ENCODE measurements at regions not wholly inside any gene's neighbourhood (a gene's known extent, or its start where the extent isn't known, plus 50 kb on each side); places are given as distances from the start of the nearest gene placed in this dataset.

DNA sequence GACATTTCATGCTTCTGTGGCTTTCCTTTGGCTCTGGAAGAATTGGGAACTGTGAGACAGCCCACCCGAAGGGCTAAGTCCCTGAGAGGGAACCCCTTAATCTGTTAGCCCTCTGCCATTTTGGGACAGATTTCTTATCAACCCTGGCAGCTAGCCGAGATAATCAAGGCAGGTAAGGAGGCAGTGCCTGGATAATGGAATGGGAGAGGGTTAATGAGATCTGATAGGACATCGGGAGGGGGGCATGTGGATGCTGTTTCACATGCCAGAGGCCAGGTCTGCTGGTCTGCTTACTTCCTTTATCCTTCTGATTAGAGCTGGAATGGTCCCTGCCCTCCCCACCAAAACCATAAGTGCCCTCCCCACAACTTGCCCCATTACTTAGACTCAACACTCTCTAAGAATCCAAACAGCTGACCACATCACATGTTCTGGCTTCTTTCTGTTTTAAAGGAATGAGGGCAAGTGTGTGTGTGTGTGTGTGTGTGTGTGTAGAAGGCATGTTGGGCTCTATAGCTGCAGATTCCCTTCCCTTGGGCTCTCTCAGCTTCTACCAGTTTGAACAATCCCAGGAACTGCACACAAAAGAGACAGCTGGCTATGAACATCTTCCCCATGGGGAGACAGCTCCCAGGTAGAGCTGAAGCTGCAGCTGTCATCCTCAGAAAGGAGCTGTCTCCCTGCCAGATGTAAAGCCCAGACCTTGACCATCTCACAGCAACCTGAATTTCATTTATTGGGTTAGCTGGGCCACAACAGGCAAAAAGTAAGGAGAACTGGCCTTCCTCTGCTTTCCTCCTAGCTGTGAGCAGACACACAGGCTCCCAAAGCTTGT, 221.3 kb downstream of the PIK3R1 start (continued):
- TF ChIP-seq, protein P1, sequence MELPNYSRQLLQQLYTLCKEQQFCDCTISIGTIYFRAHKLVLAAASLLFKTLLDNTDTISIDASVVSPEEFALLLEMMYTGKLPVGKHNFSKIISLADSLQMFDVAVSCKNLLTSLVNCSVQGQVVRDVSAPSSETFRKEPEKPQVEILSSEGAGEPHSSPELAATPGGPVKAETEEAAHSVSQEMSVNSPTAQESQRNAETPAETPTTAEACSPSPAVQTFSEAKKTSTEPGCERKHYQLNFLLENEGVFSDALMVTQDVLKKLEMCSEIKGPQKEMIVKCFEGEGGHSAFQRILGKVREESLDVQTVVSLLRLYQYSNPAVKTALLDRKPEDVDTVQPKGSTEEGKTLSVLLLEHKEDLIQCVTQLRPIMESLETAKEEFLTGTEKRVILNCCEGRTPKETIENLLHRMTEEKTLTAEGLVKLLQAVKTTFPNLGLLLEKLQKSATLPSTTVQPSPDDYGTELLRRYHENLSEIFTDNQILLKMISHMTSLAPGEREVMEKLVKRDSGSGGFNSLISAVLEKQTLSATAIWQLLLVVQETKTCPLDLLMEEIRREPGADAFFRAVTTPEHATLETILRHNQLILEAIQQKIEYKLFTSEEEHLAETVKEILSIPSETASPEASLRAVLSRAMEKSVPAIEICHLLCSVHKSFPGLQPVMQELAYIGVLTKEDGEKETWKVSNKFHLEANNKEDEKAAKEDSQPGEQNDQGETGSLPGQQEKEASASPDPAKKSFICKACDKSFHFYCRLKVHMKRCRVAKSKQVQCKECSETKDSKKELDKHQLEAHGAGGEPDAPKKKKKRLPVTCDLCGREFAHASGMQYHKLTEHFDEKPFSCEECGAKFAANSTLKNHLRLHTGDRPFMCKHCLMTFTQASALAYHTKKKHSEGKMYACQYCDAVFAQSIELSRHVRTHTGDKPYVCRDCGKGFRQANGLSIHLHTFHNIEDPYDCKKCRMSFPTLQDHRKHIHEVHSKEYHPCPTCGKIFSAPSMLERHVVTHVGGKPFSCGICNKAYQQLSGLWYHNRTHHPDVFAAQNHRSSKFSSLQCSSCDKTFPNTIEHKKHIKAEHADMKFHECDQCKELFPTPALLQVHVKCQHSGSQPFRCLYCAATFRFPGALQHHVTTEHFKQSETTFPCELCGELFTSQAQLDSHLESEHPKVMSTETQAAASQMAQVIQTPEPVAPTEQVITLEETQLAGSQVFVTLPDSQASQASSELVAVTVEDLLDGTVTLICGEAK (IDR thresholded peaks at IDR 0.05), result no peak
- TF ChIP-seq, protein P1 (CRISPR knock-in tag; IDR thresholded peaks at IDR 0.05), result no peak
- TF ChIP-seq ZNF775 (CRISPR knock-in tag; IDR thresholded peaks at IDR 0.05; ENCODE audit: borderline replicate concordance), result no peak

Measured in HepG2 (cell line).